Stimulated activated CD8-positive, alpha-beta memory T cell treated with anti-CD3 and anti-CD28 coated beads, Interleukin-7, amount 100 ng/mL, for 4 hours (primary cell): ENCODE measurements at regions not wholly inside any gene's neighbourhood (a gene's known extent, or its start where the extent isn't known, plus 50 kb on each side); places are given as distances from the start of the nearest gene placed in this dataset.
"Not testable (repeated sequence)": the region's sequence is repeated elsewhere in the genome, so short reads cannot be mapped to it uniquely, and the experiment has no call there.

Experiments
- DNase-seq, 2 donors: peaks; one replicate each; pipeline ENCODE4 v3.0.0-alpha.2; 2020; ENCODE audit warnings: low read depth in 2 of 2

- DNase-seq, result not testable (repeated sequence)
Observed at GRCh38 chr1:30207962-30208361, 515.4 kb downstream of the MATN1 start.

- DNase-seq, result not testable (repeated sequence)
Observed at GRCh38 chr1:30206631-30207030, 516.8 kb downstream of the MATN1 start.

GRCh38 chr1:30204916-30205315 is 518.5 kb downstream of the MATN1 start:
- DNase-seq, result not testable (repeated sequence)

GRCh38 chr1:30201015-30201414 is 522.4 kb downstream of the MATN1 start:
- no peak for DNase-seq

GRCh38 chr1:30200161-30200560 is 523.2 kb downstream of the MATN1 start:
- DNase-seq, result no peak

GRCh38 chr1:30199563-30199962 is 523.8 kb downstream of the MATN1 start:
- DNase-seq, result no peak

GRCh38 chr1:30198795-30199403 is 524.5 kb downstream of the MATN1 start:
- no peak for DNase-seq

- DNase-seq, result no peak
Observed at GRCh38 chr1:30198451-30198760, 525.0 kb downstream of the MATN1 start.

- DNase-seq, result no peak
Observed at GRCh38 chr1:30197639-30198450, 525.5 kb downstream of the MATN1 start.

- DNase-seq, result no peak
Observed at GRCh38 chr1:30196872-30197638, 526.3 kb downstream of the MATN1 start.

- no peak for DNase-seq
Observed at GRCh38 chr1:30196457-30196856, 526.9 kb downstream of the MATN1 start.

- DNase-seq, result no peak
Observed at GRCh38 chr1:30195424-30196134, 527.8 kb downstream of the MATN1 start.

GRCh38 chr1:30194741-30195423 is 528.5 kb downstream of the MATN1 start:
- DNase-seq, result no peak

GRCh38 chr1:30194046-30194619 is 529.3 kb downstream of the MATN1 start:
- no peak for DNase-seq

- DNase-seq, result no peak
Observed at GRCh38 chr1:30192969-30193630, 530.3 kb downstream of the MATN1 start.

GRCh38 chr1:30191154-30191702 is 532.2 kb downstream of the MATN1 start:
- DNase-seq, result peak; percentile 6 to 9

- DNase-seq, result no peak
Observed at GRCh38 chr1:30190511-30191153, 532.8 kb downstream of the MATN1 start.

GRCh38 chr1:30189818-30190500 is 533.4 kb downstream of the MATN1 start:
- no peak for DNase-seq

GRCh38 chr1:30188999-30189398 is 534.4 kb downstream of the MATN1 start:
- DNase-seq, result no peak
